NCI-H460 (cell line): ENCODE measurements at regions not wholly inside any gene's neighbourhood (a gene's known extent, or its start where the extent isn't known, plus 50 kb on each side); places are given as distances from the start of the nearest gene placed in this dataset.

ENCODE experiments used
- DNase-seq: peaks from one replicate; pipeline ENCODE4 v3.0.0-alpha.2; 2016; ENCODE audit warnings: low read depth; ENCODE audit errors: extremely low read depth

- no peak for DNase-seq
These were observed 480.7 kb upstream of the GYPC start for GRCh38 chr2:126175222-126175621.

GRCh38 chr2:126177479-126177878 is 478.5 kb upstream of the GYPC start:
- no peak for DNase-seq

- no peak for DNase-seq
These were observed 468.3 kb upstream of the GYPC start for GRCh38 chr2:126187668-126188067.

DNA sequence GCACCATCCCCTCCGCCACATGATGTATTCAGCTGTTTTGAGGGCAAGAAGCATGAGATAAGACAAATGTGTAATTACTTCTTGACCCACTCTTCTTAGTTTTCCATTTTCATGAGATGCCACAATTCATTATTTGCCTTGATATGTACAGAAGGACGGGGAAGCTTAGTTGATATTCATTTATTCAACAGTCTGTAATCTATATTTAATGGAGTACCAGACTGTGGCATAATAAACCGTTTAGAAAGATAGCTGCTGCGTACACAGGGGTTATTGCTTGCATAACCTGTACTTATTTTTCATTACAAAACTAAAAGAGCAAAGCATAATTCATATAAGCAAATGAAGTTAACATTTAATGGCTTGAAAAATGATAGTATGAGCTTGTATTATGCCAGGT is 466.4 kb upstream of the GYPC start:
- no peak for DNase-seq

DNA sequence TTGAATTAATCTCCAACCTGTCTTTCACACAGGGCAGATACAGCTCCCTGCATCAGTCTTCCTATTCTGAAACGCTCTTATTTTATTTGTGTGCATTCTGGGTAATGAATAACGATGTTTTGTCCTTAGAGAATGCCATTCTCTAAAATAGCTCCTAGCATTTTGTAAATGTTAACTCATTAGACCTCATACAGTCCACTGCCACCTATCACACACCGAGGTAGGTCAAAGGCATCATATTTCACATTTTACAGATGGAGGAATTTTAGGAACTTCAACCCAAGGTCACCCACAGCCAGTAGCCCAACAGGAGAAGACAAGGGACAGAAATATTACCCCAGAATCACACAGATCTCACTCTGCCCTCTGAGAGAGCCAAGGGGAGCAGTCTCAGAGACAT is 455.4 kb upstream of the GYPC start:
- no peak for DNase-seq

DNA sequence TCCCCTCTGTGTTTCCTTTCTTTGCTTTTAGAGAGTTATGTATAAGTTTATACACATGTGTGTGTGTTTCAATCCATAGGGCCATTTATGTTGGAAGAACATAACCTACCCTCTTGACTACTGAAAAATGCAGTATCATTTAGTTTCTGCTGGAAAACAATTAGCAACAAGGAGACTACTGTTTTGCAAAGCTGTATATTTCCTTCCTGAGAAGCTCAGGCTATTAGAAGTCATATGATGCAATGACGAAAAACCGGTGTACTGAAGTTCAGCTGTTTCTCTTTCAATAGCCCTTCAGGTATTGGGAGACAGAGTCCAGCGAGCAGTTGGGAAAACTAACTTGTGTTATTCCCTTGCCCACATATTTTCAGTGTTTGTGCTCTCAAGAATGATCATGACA is 447.7 kb upstream of the GYPC start:
- DNase-seq: no peak

- no peak for DNase-seq
These were observed 443.2 kb upstream of the GYPC start for GRCh38 chr2:126212735-126213134.

GRCh38 chr2:126219081-126219480 is 436.9 kb upstream of the GYPC start:
- no peak for DNase-seq

DNA sequence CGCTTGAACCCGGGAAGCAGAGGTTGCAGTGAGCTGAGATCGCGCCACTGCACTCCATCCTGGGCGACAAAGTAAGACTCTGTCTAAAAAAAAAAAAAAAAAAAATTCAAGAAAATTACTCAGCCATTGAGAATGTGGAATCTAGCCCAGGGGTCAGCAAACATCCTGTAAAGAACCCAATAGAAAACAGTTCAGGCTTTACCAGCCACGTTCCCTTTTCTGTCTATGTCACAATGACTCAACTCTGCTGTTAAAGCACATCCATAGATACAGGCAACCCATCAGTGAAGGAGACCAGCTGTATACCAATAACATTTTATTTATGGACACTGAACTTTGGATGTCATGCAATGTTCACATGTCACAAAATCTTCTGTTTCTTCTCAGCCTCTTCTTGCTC is 435.6 kb upstream of the GYPC start:
- no peak for DNase-seq

DNA sequence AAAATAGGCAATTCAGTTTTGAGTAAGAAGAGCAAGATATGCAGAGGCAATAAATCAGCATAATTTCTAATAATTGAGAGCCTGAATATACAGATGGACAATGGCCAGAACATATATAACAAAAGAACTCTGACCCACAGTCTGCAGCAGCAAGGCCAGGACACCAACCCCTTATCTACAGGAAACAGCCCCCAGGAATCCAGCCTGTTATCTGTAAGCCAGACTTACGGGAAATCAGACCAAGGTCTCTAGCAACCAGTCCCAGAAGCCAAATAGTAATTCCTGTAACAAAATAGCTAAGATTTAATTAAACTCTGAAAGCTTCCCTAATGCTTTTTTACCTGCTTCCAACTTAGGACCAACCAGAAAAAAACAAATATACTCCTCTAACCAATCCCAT is 434.5 kb upstream of the GYPC start:
- DNase-seq: no peak

GRCh38 chr2:126222278-126222677 is 433.7 kb upstream of the GYPC start:
- DNase-seq: no peak

DNA sequence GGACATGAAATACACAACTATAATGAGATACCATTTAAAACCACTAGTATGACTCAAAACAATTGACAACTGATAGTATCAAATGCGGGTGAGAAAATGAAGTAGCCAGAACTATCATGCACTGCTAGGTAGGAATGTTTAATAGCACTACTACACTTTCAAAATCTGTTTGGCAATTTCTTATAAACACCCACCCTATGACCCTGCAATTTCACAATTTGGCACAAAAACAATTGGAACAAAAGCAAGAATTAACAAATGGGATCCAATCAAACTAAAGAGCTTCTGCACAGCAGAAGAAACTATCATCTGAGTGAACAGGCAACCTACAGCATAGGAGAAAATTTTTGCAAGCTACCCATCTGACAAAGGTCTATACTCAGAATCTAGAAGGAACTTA is 431.2 kb upstream of the GYPC start:
- DNase-seq: no peak

- DNase-seq: no peak
These were observed 428.7 kb upstream of the GYPC start for GRCh38 chr2:126227250-126227649.

- DNase-seq: no peak
These were observed 427.4 kb upstream of the GYPC start for GRCh38 chr2:126228531-126228930.

DNA sequence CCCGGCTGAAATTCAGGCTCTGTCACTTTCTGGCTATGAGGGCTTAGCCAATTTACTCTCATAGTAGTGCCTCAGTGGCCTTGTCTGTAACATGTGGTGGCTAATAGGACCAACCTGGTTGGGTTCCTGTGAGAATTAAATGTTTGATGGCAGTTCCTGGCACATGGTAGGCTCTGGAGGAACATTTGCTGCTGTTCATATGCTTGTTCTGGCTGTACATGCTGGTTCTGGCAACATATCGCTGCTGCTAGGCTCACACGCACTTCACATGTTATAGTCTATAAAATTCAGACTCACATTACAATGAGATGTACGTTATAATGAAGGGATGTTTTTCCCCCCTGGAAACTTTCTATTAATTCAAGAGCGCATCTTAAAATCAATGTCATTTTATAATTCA is 417.7 kb upstream of the GYPC start:
- no peak for DNase-seq

GRCh38 chr2:126239320-126239955 is 416.5 kb upstream of the GYPC start:
- no peak for DNase-seq

- no peak for DNase-seq
These were observed 415.0 kb upstream of the GYPC start for GRCh38 chr2:126241001-126241400.

- DNase-seq: no peak
These were observed 414.5 kb upstream of the GYPC start for GRCh38 chr2:126241411-126241810.

GRCh38 chr2:126244937-126245336 is 411.0 kb upstream of the GYPC start:
- peak; percentile 30 for DNase-seq

- no peak for DNase-seq
These were observed 402.3 kb upstream of the GYPC start for GRCh38 chr2:126253669-126254068.

- DNase-seq: no peak
These were observed 391.3 kb upstream of the GYPC start for GRCh38 chr2:126264625-126265024.

DNA sequence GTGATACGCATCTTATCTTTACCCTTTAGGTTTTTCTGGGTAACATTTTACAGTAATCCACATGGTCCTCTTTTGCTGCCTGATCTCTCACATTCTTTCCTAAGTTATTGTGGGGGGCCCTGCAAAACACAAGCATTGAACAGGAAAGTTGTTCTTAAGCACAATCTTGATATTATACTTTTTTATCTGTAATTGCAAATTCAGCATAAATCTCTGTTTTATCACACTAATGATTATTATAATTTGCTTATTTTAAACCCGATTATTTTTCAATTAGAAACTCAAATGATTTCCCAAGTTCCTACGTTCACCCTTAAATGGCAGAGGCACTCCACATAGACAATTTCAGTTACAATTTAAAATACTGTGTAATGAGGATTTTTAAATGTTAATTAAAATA is 386.0 kb upstream of the GYPC start:
- no peak for DNase-seq

DNA sequence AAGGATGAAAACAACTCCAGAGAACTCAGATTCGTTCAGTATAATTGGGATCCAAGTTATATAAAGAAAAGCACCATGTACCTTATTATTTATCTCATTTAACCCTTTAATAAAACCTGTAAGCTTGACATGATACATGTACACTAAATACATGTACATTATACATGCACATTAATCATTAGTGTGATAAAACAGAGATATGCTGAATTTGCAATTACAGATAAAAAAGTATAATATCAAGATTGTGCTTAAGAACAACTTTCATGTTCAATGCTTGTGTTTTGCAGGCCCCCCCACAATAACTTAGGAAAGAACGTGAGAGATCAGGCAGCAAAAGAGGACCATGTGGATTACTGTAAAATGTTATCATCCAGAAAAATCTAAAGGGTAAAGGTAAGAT is 385.4 kb upstream of the GYPC start:
- no peak for DNase-seq
